GM18505 (cell line): ENCODE measurements at regions not wholly inside any gene's neighbourhood (a gene's known extent, or its start where the extent isn't known, plus 50 kb on each side); places are given as distances from the start of the nearest gene placed in this dataset.

Experiments
- ATAC-seq: cut with Tn5 transposase; IDR thresholded peaks from one replicate; pipeline ENCODE4 v1.9.1; 2021; ENCODE audit not compliant: unreplicated experiment
- POLR2A ChIP-seq: IDR thresholded peaks from 4 replicates; pipeline ENCODE4 v1.6.1; 2011; ENCODE audit warnings: borderline replicate concordance; ENCODE audit not compliant: insufficient read depth, insufficient read length; ENCODE audit errors: extremely low read depth

- no peak for ATAC-seq
- TF ChIP-seq POLR2A, result no peak
These were observed 112.0 kb upstream of the MCHR2 start for GRCh38 chr6:100105919-100106529.

GRCh38 chr6:100105138-100105537 lies 111.1 kb upstream of the MCHR2 start:
- TF ChIP-seq POLR2A, result no peak
- no peak for ATAC-seq

- ATAC-seq, result no peak
- no peak for TF ChIP-seq POLR2A
These were observed 109.9 kb upstream of the MCHR2 start for GRCh38 chr6:100103931-100104330.

- ATAC-seq, result no peak
- TF ChIP-seq POLR2A, result no peak
These were observed 109.2 kb upstream of the MCHR2 start for GRCh38 chr6:100103194-100103593.

GRCh38 chr6:100101644-100102043 lies 107.6 kb upstream of the MCHR2 start:
- no peak for ATAC-seq
- no peak for TF ChIP-seq POLR2A

GRCh38 chr6:100100776-100101175 lies 106.8 kb upstream of the MCHR2 start:
- no peak for ATAC-seq
- TF ChIP-seq POLR2A, result no peak

GRCh38 chr6:100099189-100100074 lies 105.4 kb upstream of the MCHR2 start:
- TF ChIP-seq POLR2A, result no peak
- no peak for ATAC-seq

- no peak for ATAC-seq
- TF ChIP-seq POLR2A, result no peak
These were observed 102.9 kb upstream of the MCHR2 start for GRCh38 chr6:100096936-100097335.

- no peak for ATAC-seq
- TF ChIP-seq POLR2A, result no peak
These were observed 102.3 kb upstream of the MCHR2 start for GRCh38 chr6:100096341-100096740.

GRCh38 chr6:100093405-100093804 lies 99.4 kb upstream of the MCHR2 start:
- no peak for TF ChIP-seq POLR2A
- ATAC-seq, result no peak

- no peak for TF ChIP-seq POLR2A
- no peak for ATAC-seq
These were observed 94.0 kb upstream of the MCHR2 start for GRCh38 chr6:100088009-100088408.

GRCh38 chr6:100084991-100085364 lies 91.0 kb upstream of the MCHR2 start:
- TF ChIP-seq POLR2A, result no peak
- ATAC-seq, result no peak

- ATAC-seq, result no peak
- no peak for TF ChIP-seq POLR2A
These were observed 90.4 kb upstream of the MCHR2 start for GRCh38 chr6:100084316-100084990.

- ATAC-seq, result no peak
- TF ChIP-seq POLR2A, result no peak
These were observed 84.5 kb upstream of the MCHR2 start for GRCh38 chr6:100078509-100078908.
